ENCODE measurements at regions not wholly inside any gene's neighbourhood (a gene's known extent, or its start where the extent isn't known, plus 50 kb on each side); places are given as distances from the start of the nearest gene placed in this dataset.

DNA sequence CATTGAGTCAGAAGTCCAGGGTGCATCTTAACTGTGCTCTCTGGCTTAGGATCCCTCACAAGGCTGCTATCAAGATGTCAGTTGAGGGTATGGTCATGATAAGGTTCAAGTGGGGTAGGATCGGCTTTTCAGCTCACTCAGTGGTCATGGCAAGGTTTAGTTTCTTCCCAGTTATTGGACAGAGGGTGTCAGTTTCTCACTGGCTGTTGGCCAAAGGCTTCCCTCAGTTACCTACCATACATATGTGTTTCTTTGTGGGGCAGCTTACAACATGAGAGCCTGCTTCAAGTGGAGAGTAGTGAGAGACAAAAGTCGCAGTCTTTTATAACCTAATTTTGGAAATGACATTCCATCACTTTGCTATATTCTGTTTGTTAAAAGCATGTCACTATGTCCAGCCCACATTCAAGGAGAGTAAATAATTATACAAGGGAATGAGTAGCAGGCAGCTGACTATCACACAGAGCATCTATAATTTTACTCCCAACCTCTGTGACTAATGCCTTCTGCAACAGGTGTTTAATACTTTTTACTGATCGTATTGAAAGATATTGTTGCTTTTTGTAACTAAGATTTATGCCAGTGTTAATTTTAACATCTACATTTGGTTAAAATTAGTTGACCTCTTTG, 572.8 kb upstream of the FBXO33 start:
- H3K4me1 ChIP-seq (ENCODE audit: insufficient read depth, low read length): no peaks in the 10 kb centered on the region
- no peak overlapping the region for H3K9ac ChIP-seq (ENCODE audit: low read depth, low read length)
- no peaks in the 10 kb centered on the region for H3K36me3 ChIP-seq (ENCODE audit: insufficient read depth, low read depth, low read length)
- H3K27ac ChIP-seq (ENCODE audit: low read length): no peak overlapping the region
- H3K4me3 ChIP-seq (ENCODE audit: low read length): no peak overlapping the region
- H3K27me3 ChIP-seq (ENCODE audit: insufficient read depth, low read length): no peaks in the 10 kb centered on the region
- no peaks in the 10 kb centered on the region for H3K9me3 ChIP-seq (ENCODE audit: insufficient read depth, low read depth, low read length)

GRCh38 chr14:40003773-40004172, 571.5 kb upstream of the FBXO33 start:
- Histone ChIP-seq H3K4me3 (ENCODE audit: low read length) (no peak overlapping the region), H3K27ac (ENCODE audit: low read length) (no peak overlapping the region), H3K36me3 (ENCODE audit: insufficient read depth, low read depth, low read length) (no peaks in the 10 kb centered on the region), H3K4me1 (ENCODE audit: insufficient read depth, low read length) (no peaks in the 10 kb centered on the region), H3K9ac (ENCODE audit: low read depth, low read length) (no peak overlapping the region), H3K9me3 (ENCODE audit: insufficient read depth, low read depth, low read length) (no peaks in the 10 kb centered on the region), H3K27me3 (ENCODE audit: insufficient read depth, low read length) (no peaks in the 10 kb centered on the region)

DNA sequence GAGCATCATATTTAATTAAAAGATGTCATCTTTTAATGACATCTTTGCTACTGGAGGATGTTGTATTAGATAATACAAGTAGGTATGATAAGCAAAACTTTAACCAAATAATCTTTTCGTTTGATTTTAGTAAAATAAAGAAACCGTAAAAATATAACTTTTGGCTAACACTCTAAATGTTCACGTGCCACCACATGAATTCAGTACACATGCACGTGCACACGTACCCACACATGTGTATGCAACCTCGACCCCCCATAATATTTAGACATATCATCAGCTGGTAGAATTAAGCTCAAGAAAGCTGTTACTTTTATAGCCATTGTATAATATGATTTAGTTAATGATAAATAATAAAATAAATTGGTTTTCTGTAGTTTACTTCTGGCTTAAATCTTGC, 566.6 kb upstream of the FBXO33 start:
- no peaks in the 10 kb centered on the region for H3K36me3 ChIP-seq (ENCODE audit: insufficient read depth, low read depth, low read length)
- no peaks in the 10 kb centered on the region for H3K27me3 ChIP-seq (ENCODE audit: insufficient read depth, low read length)
- H3K9ac ChIP-seq (ENCODE audit: low read depth, low read length): no peak overlapping the region
- no peak overlapping the region for H3K4me3 ChIP-seq (ENCODE audit: low read length)
- no peak overlapping the region for H3K27ac ChIP-seq (ENCODE audit: low read length)
- H3K9me3 ChIP-seq (ENCODE audit: insufficient read depth, low read depth, low read length): no peaks in the 10 kb centered on the region
- H3K4me1 ChIP-seq (ENCODE audit: insufficient read depth, low read length): no peaks in the 10 kb centered on the region

DNA sequence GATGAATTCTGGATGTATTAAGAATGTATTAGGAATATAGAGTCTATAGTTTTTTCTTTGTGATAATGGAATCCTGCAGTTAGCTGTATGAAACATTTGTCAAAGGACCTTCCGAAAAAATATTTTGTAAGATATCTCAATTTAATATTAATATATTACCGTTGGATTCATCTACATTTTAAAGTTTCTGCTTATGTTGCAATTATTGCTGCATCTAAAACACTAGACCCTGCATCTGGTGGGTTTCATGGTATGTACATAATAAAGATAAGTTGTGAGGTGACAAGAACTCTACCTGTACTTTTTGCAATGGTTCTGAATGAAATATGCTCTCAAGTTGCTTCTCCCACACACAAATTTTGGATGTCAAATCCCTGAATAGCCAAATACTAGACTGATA, 565.9 kb upstream of the FBXO33 start:
- H3K4me3 ChIP-seq (ENCODE audit: low read length): no peak overlapping the region
- no peak overlapping the region for H3K27ac ChIP-seq (ENCODE audit: low read length)
- H3K9ac ChIP-seq (ENCODE audit: low read depth, low read length): no peak overlapping the region
- H3K9me3 ChIP-seq (ENCODE audit: insufficient read depth, low read depth, low read length): no peaks in the 10 kb centered on the region
- no peaks in the 10 kb centered on the region for H3K4me1 ChIP-seq (ENCODE audit: insufficient read depth, low read length)
- no peaks in the 10 kb centered on the region for H3K36me3 ChIP-seq (ENCODE audit: insufficient read depth, low read depth, low read length)
- no peaks in the 10 kb centered on the region for H3K27me3 ChIP-seq (ENCODE audit: insufficient read depth, low read length)

DNA sequence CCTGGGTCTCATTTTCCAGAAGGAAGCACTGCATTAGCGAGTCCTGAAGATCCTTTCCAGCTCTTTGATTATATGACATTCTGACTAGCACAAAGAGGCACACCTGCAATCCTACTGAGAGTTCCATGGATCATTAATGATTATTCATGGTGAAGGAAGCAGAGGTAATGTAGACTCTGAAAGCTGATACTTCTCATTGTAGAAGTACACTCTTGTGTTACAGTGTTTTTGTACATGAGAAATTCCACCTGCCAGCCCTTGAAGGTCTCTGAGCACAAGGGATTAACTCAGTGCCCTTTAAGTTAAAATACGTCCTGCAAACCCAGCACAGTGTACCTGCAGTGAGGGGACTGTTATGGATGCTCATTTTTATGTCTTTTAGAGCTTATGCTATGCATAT, 558.8 kb upstream of the FBXO33 start:
- no peaks in the 10 kb centered on the region for H3K4me1 ChIP-seq (ENCODE audit: insufficient read depth, low read length)

DNA sequence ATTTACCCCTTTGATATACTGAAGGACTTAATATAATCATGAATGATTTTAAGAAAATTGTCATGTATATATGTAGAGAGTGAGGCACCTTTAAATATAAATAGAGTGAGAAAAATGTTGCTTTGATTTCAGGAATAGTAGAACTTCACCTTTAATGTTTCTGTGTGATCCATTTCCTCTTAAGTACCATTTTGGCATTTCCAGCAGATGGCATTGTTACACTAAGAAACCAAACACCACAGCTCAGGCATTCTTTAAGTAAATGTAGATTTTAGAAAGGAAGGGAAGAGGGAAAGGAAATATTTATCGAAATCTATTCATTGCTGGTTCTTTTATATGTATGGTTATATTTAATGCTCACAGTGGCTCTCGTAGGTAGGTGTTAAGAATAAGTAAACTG, 556.7 kb upstream of the FBXO33 start:
- no peaks in the 10 kb centered on the region for H3K27me3 ChIP-seq (ENCODE audit: insufficient read depth, low read length)
- H3K36me3 ChIP-seq (ENCODE audit: insufficient read depth, low read depth, low read length): no peaks in the 10 kb centered on the region
- H3K27ac ChIP-seq (ENCODE audit: low read length): no peak overlapping the region
- no peak overlapping the region for H3K9ac ChIP-seq (ENCODE audit: low read depth, low read length)
- no peaks in the 10 kb centered on the region for H3K4me1 ChIP-seq (ENCODE audit: insufficient read depth, low read length)
- no peaks in the 10 kb centered on the region for H3K9me3 ChIP-seq (ENCODE audit: insufficient read depth, low read depth, low read length)
- no peak overlapping the region for H3K4me3 ChIP-seq (ENCODE audit: low read length)

More for the DNA sequence above, 558.8 kb upstream of the FBXO33 start:
- H3K36me3 ChIP-seq (ENCODE audit: insufficient read depth, low read depth, low read length): no peaks in the 10 kb centered on the region
- H3K27ac ChIP-seq (ENCODE audit: low read length): no peak overlapping the region
- no peak overlapping the region for H3K4me3 ChIP-seq (ENCODE audit: low read length)
- no peaks in the 10 kb centered on the region for H3K9me3 ChIP-seq (ENCODE audit: insufficient read depth, low read depth, low read length)
- no peaks in the 10 kb centered on the region for H3K27me3 ChIP-seq (ENCODE audit: insufficient read depth, low read length)
- no peak overlapping the region for H3K9ac ChIP-seq (ENCODE audit: low read depth, low read length)

- no peaks in the 10 kb centered on the region for H3K4me1 ChIP-seq (ENCODE audit: insufficient read depth, low read length)
- H3K27me3 ChIP-seq (ENCODE audit: insufficient read depth, low read length): no peaks in the 10 kb centered on the region
- H3K27ac ChIP-seq (ENCODE audit: low read length): no peak overlapping the region
- H3K36me3 ChIP-seq (ENCODE audit: insufficient read depth, low read depth, low read length): no peaks in the 10 kb centered on the region
- no peaks in the 10 kb centered on the region for H3K9me3 ChIP-seq (ENCODE audit: insufficient read depth, low read depth, low read length)
- H3K4me3 ChIP-seq (ENCODE audit: low read length): no peak overlapping the region
- H3K9ac ChIP-seq (ENCODE audit: low read depth, low read length): no peak overlapping the region
Measured at GRCh38 chr14:39984323-39984722, 552.1 kb upstream of the FBXO33 start.

- Histone ChIP-seq H3K9me3 (ENCODE audit: insufficient read depth, low read depth, low read length) (no peaks in the 10 kb centered on the region), H3K27ac (ENCODE audit: low read length) (no peak overlapping the region), H3K36me3 (ENCODE audit: insufficient read depth, low read depth, low read length) (no peaks in the 10 kb centered on the region), H3K4me3 (ENCODE audit: low read length) (no peak overlapping the region), H3K27me3 (ENCODE audit: insufficient read depth, low read length) (no peaks in the 10 kb centered on the region), H3K4me1 (ENCODE audit: insufficient read depth, low read length) (peaks cover 4% of the 10 kb centered on the region; the same call in 1 of the 2 replicates), H3K9ac (ENCODE audit: low read depth, low read length) (no peak overlapping the region)
Measured at GRCh38 chr14:39977198-39977597, 545.0 kb upstream of the FBXO33 start.

DNA sequence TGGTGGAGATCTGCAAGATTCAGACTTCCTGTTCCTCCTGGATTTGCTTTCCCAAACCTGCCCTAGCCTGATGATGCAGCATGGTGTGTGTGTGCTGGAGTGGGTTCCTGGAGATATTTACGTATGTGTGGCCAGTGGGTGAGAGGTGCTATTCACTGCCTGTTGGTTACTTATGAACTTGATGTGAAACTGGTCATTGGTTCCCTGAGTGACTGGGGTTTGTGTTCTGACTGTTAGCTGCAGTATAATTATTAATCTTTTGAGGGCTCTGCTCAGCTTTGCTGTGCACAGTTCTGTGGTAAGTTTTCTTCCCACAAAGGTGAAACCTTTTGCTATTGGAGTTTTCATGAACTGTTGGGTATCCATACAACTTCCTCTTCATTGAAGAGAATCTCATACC, 541.8 kb upstream of the FBXO33 start:
- H3K4me1 ChIP-seq (ENCODE audit: insufficient read depth, low read length): peaks cover 4% of the 10 kb centered on the region; the same call in 1 of the 2 replicates
- H3K36me3 ChIP-seq (ENCODE audit: insufficient read depth, low read depth, low read length): no peaks in the 10 kb centered on the region
- no peak overlapping the region for H3K27ac ChIP-seq (ENCODE audit: low read length)
- H3K4me3 ChIP-seq (ENCODE audit: low read length): no peak overlapping the region
- no peak overlapping the region for H3K9ac ChIP-seq (ENCODE audit: low read depth, low read length)
- no peaks in the 10 kb centered on the region for H3K27me3 ChIP-seq (ENCODE audit: insufficient read depth, low read length)
- H3K9me3 ChIP-seq (ENCODE audit: insufficient read depth, low read depth, low read length): no peaks in the 10 kb centered on the region

GRCh38 chr14:39972704-39973103, 540.5 kb upstream of the FBXO33 start:
- Histone ChIP-seq H3K4me1 (ENCODE audit: insufficient read depth, low read length) (peaks cover 4% of the 10 kb centered on the region; the same call in 1 of the 2 replicates), H3K27me3 (ENCODE audit: insufficient read depth, low read length) (no peaks in the 10 kb centered on the region), H3K9me3 (ENCODE audit: insufficient read depth, low read depth, low read length) (no peaks in the 10 kb centered on the region), H3K36me3 (ENCODE audit: insufficient read depth, low read depth, low read length) (no peaks in the 10 kb centered on the region), H3K9ac (ENCODE audit: low read depth, low read length) (no peak overlapping the region), H3K4me3 (ENCODE audit: low read length) (no peak overlapping the region), H3K27ac (ENCODE audit: low read length) (no peak overlapping the region)

GRCh38 chr14:39967885-39968284, 535.7 kb upstream of the FBXO33 start:
- no peak overlapping the region for H3K9ac ChIP-seq (ENCODE audit: low read depth, low read length)
- H3K4me1 ChIP-seq (ENCODE audit: insufficient read depth, low read length): peaks cover 4% of the 10 kb centered on the region; the same call in 1 of the 2 replicates
- H3K27me3 ChIP-seq (ENCODE audit: insufficient read depth, low read length): no peaks in the 10 kb centered on the region
- H3K4me3 ChIP-seq (ENCODE audit: low read length): no peak overlapping the region
- no peaks in the 10 kb centered on the region for H3K9me3 ChIP-seq (ENCODE audit: insufficient read depth, low read depth, low read length)
- H3K27ac ChIP-seq (ENCODE audit: low read length): no peak overlapping the region
- no peaks in the 10 kb centered on the region for H3K36me3 ChIP-seq (ENCODE audit: insufficient read depth, low read depth, low read length)

- Histone ChIP-seq H3K36me3 (ENCODE audit: insufficient read depth, low read depth, low read length) (no peaks in the 10 kb centered on the region), H3K27ac (ENCODE audit: low read length) (no peak overlapping the region), H3K9me3 (ENCODE audit: insufficient read depth, low read depth, low read length) (no peaks in the 10 kb centered on the region; the same call in 1 of the 2 replicates), H3K27me3 (ENCODE audit: insufficient read depth, low read length) (no peaks in the 10 kb centered on the region), H3K4me1 (ENCODE audit: insufficient read depth, low read length) (no peaks in the 10 kb centered on the region), H3K9ac (ENCODE audit: low read depth, low read length) (no peak overlapping the region), H3K4me3 (ENCODE audit: low read length) (no peak overlapping the region)
Measured at GRCh38 chr14:39957987-39958386, 525.8 kb upstream of the FBXO33 start.
